Large intestine (tissue), 3 donors: ENCODE measurements at regions not wholly inside any gene's neighbourhood (a gene's known extent, or its start where the extent isn't known, plus 50 kb on each side); places are given as distances from the start of the nearest gene placed in this dataset.

Source experiments
- DNase-seq, 2 donors: peaks; one replicate each; pipeline versions ENCODE4 v3.0.0 to v3.0.0-alpha.2; 2013
- H3K27ac ChIP-seq: one replicate; pipeline ENCODE4 v1.5.1; 2013; ENCODE audit warnings: low read length
- H3K27me3 ChIP-seq: 2 replicates; pipeline ENCODE4 v1.6.1; 2013; ENCODE audit warnings: low read length; ENCODE audit not compliant: control insufficient read depth, insufficient read depth
- H3K36me3 ChIP-seq: 2 replicates; pipeline ENCODE4 v1.6.1; 2013; ENCODE audit warnings: low read length; ENCODE audit not compliant: control insufficient read depth, insufficient read depth
- H3K4me1 ChIP-seq: one replicate; pipeline ENCODE4 v1.6.1; 2013; ENCODE audit warnings: low read length; ENCODE audit not compliant: control insufficient read depth, insufficient read depth
- H3K4me3 ChIP-seq: one replicate; pipeline ENCODE4 v1.5.1; 2013; ENCODE audit warnings: low read length
- H3K9me3 ChIP-seq: one replicate; pipeline ENCODE4 v1.6.1; 2013; ENCODE audit warnings: mild to moderate bottlenecking, low read depth, low read length, moderate library complexity; ENCODE audit not compliant: control insufficient read depth
- WGBS: methylation state at CpG from one replicate; pipeline ENCODE4 v1.1.5; 2013; ENCODE audit warnings: low lambda C conversion rate; ENCODE audit not compliant: insufficient coverage; 5-methylcytosine and 5-hydroxymethylcytosine counted together

DNA sequence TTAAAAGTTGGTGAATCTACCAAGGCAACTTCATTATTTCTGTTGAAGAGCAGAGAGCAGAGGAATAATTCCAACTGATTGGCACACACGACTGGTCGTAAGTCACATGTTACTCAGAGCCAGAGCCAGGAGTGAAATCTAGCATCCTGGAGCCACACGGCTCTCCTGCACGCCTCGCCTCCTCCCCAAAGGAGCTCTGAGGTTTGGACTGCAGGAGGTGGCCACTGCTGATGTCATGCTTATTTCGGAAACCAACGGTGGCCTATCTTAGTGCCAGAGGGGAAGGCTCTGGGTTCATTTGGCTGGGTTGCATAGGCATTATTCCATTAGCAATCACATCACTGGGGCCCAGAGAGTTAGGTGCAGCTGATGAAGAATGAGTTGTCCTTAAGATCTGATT is 123.5 kb upstream of the RALGAPA2 start:
- H3K36me3 ChIP-seq = no peaks in the 10 kb centered on the region
- no CpG with 5 or more reads among the region's 7 CpGs for WGBS
- DNase-seq = no peak

DNA sequence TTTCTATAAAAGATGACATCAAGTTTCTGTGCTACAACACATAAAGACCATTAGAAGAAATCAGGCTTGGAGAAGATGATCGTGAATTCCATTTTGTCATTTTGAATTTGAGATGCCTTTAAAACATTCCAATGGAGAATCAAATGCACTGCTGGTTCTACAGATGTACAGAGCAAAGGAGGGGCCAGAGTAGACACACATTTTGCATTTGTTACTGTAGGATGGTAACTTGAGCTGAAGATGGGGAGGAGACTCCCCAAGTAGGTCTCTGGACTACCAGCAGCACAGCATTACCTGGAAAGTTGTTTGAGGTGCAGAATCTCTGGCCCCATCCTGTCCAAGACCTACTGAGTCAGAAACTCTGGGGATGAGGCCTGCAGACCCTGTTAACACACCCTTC is 121.6 kb upstream of the RALGAPA2 start:
- WGBS = no CpG with 5 or more reads among the region's 1 CpG
- Histone ChIP-seq H3K27me3 (peaks cover 35% of the 10 kb centered on the region), H3K4me3 (no peak overlapping the region), H3K9me3 (no peaks in the 10 kb centered on the region), H3K27ac (no peak overlapping the region), H3K36me3 (no peaks in the 10 kb centered on the region), H3K4me1 (peaks cover 3% of the 10 kb centered on the region)
- DNase-seq = no peak

More for the DNA sequence above, 123.5 kb upstream of the RALGAPA2 start:
- Histone ChIP-seq H3K27me3 (peaks cover 41% of the 10 kb centered on the region), H3K4me1 (peaks cover 3% of the 10 kb centered on the region), H3K4me3 (no peak overlapping the region), H3K9me3 (no peaks in the 10 kb centered on the region), H3K27ac (no peak overlapping the region)

DNA sequence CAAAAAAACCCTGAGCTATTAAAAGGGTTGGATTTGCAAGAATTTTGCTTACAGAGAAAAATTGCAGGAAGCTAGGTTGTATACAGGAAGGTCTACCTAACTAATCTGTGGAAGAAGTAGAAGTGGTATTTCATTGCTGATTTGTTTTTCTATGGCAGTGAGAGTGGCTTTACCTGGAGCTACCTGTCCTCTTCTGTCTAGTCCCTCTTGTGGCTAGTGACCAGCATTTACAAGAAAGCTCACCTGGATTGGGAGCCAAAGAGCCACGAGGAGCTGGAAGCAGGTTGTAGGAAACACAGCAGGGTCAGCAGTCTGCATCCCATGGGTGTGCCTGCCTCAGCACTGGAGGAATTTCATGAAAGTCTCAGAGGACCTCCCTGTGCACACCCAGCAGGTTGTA is 120.3 kb upstream of the RALGAPA2 start:
- no peak overlapping the region for H3K27ac ChIP-seq
- DNase-seq = no peak

DNA sequence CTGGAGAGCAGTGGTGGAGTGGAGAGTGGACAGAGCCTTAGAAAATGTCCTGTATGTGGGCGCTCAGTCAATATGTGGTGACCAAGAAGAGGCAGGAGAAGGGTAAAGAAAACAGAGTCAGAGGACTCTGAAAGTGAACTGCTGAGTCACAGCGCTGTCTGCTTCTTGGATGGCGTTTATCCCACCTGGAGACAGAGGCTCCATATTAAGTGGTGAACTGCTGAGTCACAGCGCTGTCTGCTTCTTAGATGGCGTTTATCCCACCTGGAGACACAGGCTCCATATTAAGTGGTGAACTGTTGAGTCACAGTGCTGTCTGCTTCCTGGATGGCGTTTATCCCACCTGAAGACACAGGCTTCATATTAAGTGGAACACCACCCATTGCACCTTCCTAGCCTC is 119.3 kb upstream of the RALGAPA2 start:
- Histone ChIP-seq H3K27me3 (peaks cover 40% of the 10 kb centered on the region), H3K4me1 (no peaks in the 10 kb centered on the region), H3K9me3 (no peaks in the 10 kb centered on the region), H3K36me3 (no peaks in the 10 kb centered on the region), H3K4me3 (no peak overlapping the region), H3K27ac (no peak overlapping the region)
- WGBS = no CpG with 5 or more reads among the region's 6 CpGs
- no peak for DNase-seq

More for the DNA sequence above, 120.3 kb upstream of the RALGAPA2 start:
- WGBS = no CpG with 5 or more reads among the region's 1 CpG
- Histone ChIP-seq H3K27me3 (peaks cover 35% of the 10 kb centered on the region), H3K4me1 (peaks cover 1% of the 10 kb centered on the region), H3K36me3 (no peaks in the 10 kb centered on the region), H3K9me3 (no peaks in the 10 kb centered on the region), H3K4me3 (no peak overlapping the region)

DNA sequence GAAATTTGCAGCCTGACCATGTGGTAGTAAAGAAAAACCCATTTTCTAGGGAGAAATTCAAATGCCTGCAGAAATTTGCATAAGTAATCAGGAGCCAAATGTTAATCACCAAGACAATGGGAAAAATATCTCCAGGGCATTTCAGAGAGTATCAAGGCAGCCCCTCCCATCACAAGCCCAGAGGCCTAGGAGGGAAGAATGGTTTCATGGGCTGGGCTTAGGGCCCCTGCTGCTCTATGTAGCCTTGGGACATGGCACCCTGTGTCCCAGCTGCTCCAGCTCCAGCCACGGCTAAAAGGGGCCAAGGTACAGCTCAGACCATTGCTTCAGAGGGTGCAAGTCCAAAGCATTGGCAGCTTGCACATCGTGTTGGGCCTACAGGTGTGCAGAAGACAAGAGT is 117.2 kb upstream of the RALGAPA2 start:
- H3K9me3 ChIP-seq = no peaks in the 10 kb centered on the region
- H3K4me3 ChIP-seq = no peak overlapping the region
- H3K27me3 ChIP-seq = peaks cover 30% of the 10 kb centered on the region
- no peak overlapping the region for H3K27ac ChIP-seq
- no peaks in the 10 kb centered on the region for H3K4me1 ChIP-seq
- H3K36me3 ChIP-seq = no peaks in the 10 kb centered on the region
- no CpG with 5 or more reads among the region's 2 CpGs for WGBS
- no peak for DNase-seq

DNA sequence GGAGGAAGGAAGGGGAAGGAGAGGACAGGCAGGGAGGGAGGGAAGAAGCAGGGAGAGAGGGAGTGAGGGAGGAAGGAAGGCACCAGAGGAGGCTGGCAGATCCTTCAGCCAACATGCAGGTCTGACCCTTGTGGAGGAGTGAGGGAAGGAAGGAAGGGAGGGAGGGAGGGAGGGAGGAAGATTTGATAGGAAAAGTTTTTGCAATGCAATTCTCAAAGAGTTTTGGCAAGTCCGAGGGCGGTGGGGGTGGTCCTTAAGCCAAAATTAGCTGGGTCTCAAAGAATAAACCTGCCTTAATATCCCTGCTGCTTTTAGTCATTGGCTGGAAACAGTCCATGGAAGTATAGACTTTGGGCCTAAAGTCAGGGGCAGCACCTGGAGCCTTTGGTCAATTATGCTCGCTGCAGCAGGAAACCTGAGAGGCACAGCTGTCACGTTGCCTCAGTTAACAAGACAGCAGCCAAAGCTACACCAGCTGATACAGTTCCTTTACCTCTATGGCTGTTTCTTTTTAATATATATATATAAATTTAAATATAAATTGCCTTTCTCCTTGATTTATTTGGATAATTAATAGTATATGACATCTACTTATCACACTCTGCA is 115.7 kb upstream of the RALGAPA2 start:
- DNase-seq = no peak
- Histone ChIP-seq H3K36me3 (no peaks in the 10 kb centered on the region), H3K9me3 (no peaks in the 10 kb centered on the region), H3K4me1 (no peaks in the 10 kb centered on the region), H3K4me3 (no peak overlapping the region), H3K27me3 (peaks cover 24% of the 10 kb centered on the region), H3K27ac (no peak overlapping the region)
- WGBS = no CpG with 5 or more reads among the region's 4 CpGs

DNA sequence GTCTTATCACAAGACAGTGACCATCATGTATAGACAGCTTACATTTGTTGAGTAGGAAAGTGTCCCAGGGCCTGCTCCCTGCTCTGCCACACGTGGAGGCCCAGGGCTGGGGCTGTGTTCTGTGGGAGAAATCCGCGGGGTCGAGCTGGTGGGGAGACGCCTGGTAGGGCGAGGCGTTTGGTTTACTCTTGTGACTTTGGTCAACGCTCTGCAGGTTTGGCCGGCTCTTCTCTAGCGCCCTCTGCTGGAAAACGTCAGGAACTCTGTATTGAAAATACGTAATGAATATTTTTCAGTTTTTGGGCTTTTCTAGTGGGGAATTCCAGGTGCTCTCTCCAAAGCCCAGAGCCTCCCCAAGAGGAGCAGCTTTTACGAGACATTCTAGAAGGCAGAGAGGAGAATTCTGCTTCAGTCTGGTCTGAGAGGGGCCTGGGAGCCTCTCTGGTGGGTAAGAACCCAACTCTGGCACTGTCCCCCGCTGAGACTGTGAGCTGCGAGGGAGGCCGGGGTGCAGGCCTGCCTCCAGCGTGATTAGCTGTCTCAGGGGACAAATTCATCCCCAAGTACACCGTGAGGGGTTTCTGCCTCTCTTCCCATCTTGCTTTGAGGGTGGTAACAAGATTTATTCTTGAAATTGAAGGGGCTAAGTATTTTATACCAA is 112.6 kb upstream of the RALGAPA2 start:
- no peaks in the 10 kb centered on the region for H3K4me1 ChIP-seq
- H3K4me3 ChIP-seq = no peak overlapping the region
- H3K9me3 ChIP-seq = no peaks in the 10 kb centered on the region
- no peak overlapping the region for H3K27ac ChIP-seq
- peak; percentile 29 to 33 for DNase-seq
- peaks cover 22% of the 10 kb centered on the region for H3K27me3 ChIP-seq
- H3K36me3 ChIP-seq = no peaks in the 10 kb centered on the region
- 0% methylated on average over 1 of the region's 18 CpGs for WGBS

DNA sequence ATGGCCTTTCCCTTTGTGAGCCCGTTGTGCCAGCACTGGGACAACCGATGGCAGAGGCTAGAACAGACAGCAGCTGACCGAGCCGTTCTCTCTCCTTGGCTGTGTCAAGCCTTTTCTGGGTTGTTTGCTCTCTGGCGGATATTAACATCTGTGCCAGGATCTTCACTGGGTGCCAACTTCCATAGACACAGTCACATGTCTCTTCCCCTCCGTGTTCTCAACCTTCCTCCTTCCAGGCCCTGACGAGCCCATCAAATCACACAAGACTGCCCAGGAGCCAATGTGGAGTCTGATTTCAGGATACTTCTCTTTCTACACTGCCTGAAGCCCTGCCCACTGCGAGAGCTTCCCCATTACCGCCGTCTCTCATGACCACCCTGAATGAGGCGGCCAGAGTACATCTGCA is 111.0 kb upstream of the RALGAPA2 start:
- Histone ChIP-seq H3K27me3 (peaks cover 22% of the 10 kb centered on the region), H3K36me3 (no peaks in the 10 kb centered on the region), H3K9me3 (no peaks in the 10 kb centered on the region), H3K4me3 (no peak overlapping the region), H3K4me1 (no peaks in the 10 kb centered on the region), H3K27ac (no peak overlapping the region)
- DNase-seq = no peak
- 96% methylated on average over 4 of the region's 11 CpGs for WGBS

GRCh38 chr20:20821484-20822260 is 109.2 kb upstream of the RALGAPA2 start:
- no peak overlapping the region for H3K27ac ChIP-seq
- DNase-seq = no peak
- H3K36me3 ChIP-seq = no peaks in the 10 kb centered on the region
- no peaks in the 10 kb centered on the region for H3K9me3 ChIP-seq
- H3K4me3 ChIP-seq = no peak overlapping the region
- peaks cover 13% of the 10 kb centered on the region for H3K27me3 ChIP-seq
- WGBS = 47% methylated on average over 2 of the region's 12 CpGs
- H3K4me1 ChIP-seq = no peaks in the 10 kb centered on the region

- Histone ChIP-seq H3K36me3 (no peaks in the 10 kb centered on the region), H3K9me3 (no peaks in the 10 kb centered on the region), H3K27ac (no peak overlapping the region), H3K4me1 (no peaks in the 10 kb centered on the region), H3K27me3 (peaks cover 10% of the 10 kb centered on the region), H3K4me3 (no peak overlapping the region)
- no peak for DNase-seq
- 74% methylated on average over 3 of the region's 9 CpGs for WGBS
These were observed 108.5 kb upstream of the RALGAPA2 start for GRCh38 chr20:20820785-20821483.
